ENCODE measurements at regions not wholly inside any gene's neighbourhood (a gene's known extent, or its start where the extent isn't known, plus 50 kb on each side); places are given as distances from the start of the nearest gene placed in this dataset.

DNA sequence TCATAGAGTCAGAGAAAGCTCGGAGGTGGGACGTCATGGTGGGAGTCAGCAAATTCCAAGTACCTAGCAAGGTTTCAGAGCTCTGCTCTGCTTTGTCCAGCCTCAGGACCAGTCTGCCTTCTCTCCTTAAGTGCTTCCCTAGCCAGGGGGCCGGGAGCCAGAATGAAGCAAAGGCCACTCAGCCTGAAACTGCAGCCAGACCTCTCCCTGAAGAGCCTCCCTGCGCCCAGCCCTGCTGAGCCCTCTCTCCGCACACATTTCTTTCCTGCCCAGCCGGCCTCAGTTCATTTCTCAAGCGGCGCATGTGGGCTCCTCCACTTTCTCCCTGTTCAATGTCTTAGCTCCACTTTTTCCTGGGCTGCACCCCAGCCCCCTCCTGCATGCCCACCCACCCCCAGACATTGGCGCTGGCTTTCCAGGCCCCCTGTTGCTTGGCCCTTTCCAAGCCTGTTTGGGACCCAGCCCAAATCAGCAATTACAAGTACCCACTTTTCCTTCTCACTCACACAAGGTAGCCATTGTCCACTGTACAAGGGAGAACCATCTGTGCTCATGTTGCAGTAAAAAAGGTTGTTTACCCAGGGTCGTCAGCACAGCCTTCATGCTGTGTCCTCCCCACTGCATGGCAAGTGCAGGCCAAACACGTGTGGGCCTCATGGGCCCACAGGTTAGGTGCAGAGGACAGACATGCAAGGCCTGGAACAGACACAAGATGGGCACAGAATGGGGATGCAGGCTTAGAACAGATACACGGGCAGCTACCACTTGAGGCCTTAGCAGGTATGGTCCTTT lies 147.1 kb downstream of the MRPL14 start:
- H3K27ac ChIP-seq = no peak overlapping the region
- intact Hi-C loops (cut with DNase I) = no loop called here
- no peak for DNase-seq
- H3K4me1 ChIP-seq = peaks cover 0 to 10% (median 0%) of the 10 kb centered on the region in 3 donors
- H3K4me3 ChIP-seq = no peak overlapping the region
- no peaks in the 10 kb centered on the region for H3K36me3 ChIP-seq
- peaks cover 0 to 13% (median 0%) of the 10 kb centered on the region in 4 donors for H3K27me3 ChIP-seq
- WGBS, 2 donors = 85 to 87% methylated on average over 9 to 11 of the region's 12 CpGs
- H3K9me3 ChIP-seq = no peaks in the 10 kb centered on the region
- TF ChIP-seq CTCF (IDR thresholded peaks at IDR 0.05) = no peak
- no peak for TF ChIP-seq POLR2A (IDR thresholded peaks at IDR 0.05)

DNA sequence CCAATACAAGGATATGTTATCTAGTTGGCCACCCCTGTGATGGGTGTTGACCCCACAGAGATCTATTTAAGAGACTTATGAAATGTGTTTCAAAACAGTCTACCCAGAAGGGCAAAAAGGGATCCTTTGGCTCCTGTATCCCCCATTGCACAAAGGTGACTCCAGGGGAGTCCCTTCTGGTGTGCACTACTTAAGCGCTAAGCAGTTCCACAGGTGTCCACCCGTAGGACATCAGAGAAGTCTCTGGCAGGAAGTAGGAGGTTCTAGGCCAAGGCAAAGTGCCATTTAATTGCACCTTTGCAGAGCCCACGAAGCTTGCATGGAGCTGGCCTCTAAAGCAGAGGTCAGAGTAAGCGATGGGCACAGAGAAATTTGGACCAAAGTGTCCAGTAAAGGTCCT lies 147.7 kb downstream of the MRPL14 start:
- peaks cover 0 to 13% (median 0%) of the 10 kb centered on the region in 4 donors for H3K27me3 ChIP-seq
- WGBS, 2 donors = 73 to 82% methylated on average over 3 to 4 of the region's 4 CpGs

GRCh38 chr6:43978473-43979346 lies 148.5 kb downstream of the MRPL14 start:
- intact Hi-C loops (cut with DNase I) = no loop called here
- Histone ChIP-seq H3K4me1 (peaks cover 0 to 12% (median 0%) of the 10 kb centered on the region in 3 donors), H3K27me3 (peaks cover 0 to 13% (median 0%) of the 10 kb centered on the region in 4 donors), H3K9me3 (no peaks in the 10 kb centered on the region), H3K4me3 (no peak overlapping the region), H3K36me3 (no peaks in the 10 kb centered on the region), H3K27ac (no peak overlapping the region)
- WGBS, 2 donors = 71 to 78% methylated on average over 6 to 11 of the region's 13 CpGs
- TF ChIP-seq POLR2A (IDR thresholded peaks at IDR 0.05) (no peak), CTCF (IDR thresholded peaks at IDR 0.05) (no peak)
- no peak for DNase-seq

More for the DNA sequence above, 147.7 kb downstream of the MRPL14 start:
- Histone ChIP-seq H3K4me3 (no peak overlapping the region), H3K27ac (no peak overlapping the region), H3K4me1 (peaks cover 0 to 10% (median 0%) of the 10 kb centered on the region in 3 donors), H3K36me3 (no peaks in the 10 kb centered on the region), H3K9me3 (no peaks in the 10 kb centered on the region)
- TF ChIP-seq POLR2A (IDR thresholded peaks at IDR 0.05) (no peak), CTCF (IDR thresholded peaks at IDR 0.05) (no peak)
- DNase-seq = no peak
- intact Hi-C loops (cut with DNase I) = no loop called here

- intact Hi-C loops (cut with DNase I) = no loop called here
- 62 to 65% methylated on average over 4 to 9 of the region's 10 CpGs for WGBS, 2 donors
- H3K27me3 ChIP-seq = peaks cover 0 to 13% (median 0%) of the 10 kb centered on the region in 4 donors
- H3K27ac ChIP-seq = no peak overlapping the region
- H3K4me3 ChIP-seq = no peak overlapping the region
- peaks cover 10 to 23% (median 10%) of the 10 kb centered on the region in 3 donors for H3K4me1 ChIP-seq
- no peak for DNase-seq
- no peaks in the 10 kb centered on the region for H3K36me3 ChIP-seq
- TF ChIP-seq POLR2A (IDR thresholded peaks at IDR 0.05) (no peak), CTCF (IDR thresholded peaks at IDR 0.05) (no peak)
- H3K9me3 ChIP-seq = no peaks in the 10 kb centered on the region
Measured at GRCh38 chr6:43977404-43978111, 149.7 kb downstream of the MRPL14 start.

Measured in esophagus squamous epithelium (tissue), 5 donors.